Sigmoid colon (tissue), 4 donors: ENCODE measurements at regions not wholly inside any gene's neighbourhood (a gene's known extent, or its start where the extent isn't known, plus 50 kb on each side); places are given as distances from the start of the nearest gene placed in this dataset.

Experiments used
- EP300 ChIP-seq, 4 donors: sonication (generic); formaldehyde crosslinking; IDR thresholded peaks; one replicate each; pipeline ENCODE4 v1.6.1; 2017; ENCODE audit warnings: antibody characterized with exemption in 4 of 4
- POLR2A ChIP-seq, 2 donors: fragments of 450-650 bp; IDR thresholded peaks; one replicate each; pipeline ENCODE4 v1.6.1; 2016; ENCODE audit warnings: antibody characterized with exemption in 2 of 2, mild to moderate bottlenecking in 2 of 2, moderate library complexity in 2 of 2
- POLR2AphosphoS5 ChIP-seq, 4 donors: sonication (generic); formaldehyde crosslinking; IDR thresholded peaks; one replicate each; pipeline ENCODE4 v1.6.1; 2017; ENCODE audit warnings: antibody characterized with exemption in 4 of 4
- TF ChIP-seq, protein P1 (sequence below), 4 experiments: fragments of 450-650 bp in 3 of 4; fragments of 200-600 bp in 1 of 4; IDR thresholded peaks; one replicate each; pipeline ENCODE4 v1.5.1; 2016 to 2019; ENCODE audit warnings: antibody characterized with exemption in 4 of 4, mild to moderate bottlenecking in 3 of 4, moderate library complexity in 2 of 4

DNA sequence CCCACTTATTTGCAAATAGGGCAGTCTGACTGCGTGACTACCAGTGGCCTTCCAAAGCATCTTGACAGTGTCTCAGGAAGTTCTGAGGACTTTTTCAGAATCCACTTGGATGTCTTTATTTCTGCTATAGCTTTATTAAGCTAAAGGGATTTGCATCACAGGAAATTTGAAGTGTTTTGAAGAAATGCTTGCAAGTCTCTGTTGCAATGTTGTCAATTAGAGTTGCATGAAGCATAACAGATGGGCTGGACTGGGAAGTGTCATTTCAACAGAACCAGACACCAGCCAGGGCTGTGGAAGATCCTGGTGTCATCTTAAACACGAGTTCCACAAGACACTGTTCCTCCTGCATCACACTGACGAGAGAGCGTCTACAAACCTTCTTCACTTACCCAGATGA lies 224.5 kb downstream of the EN1 start:
- TF ChIP-seq, protein P1, sequence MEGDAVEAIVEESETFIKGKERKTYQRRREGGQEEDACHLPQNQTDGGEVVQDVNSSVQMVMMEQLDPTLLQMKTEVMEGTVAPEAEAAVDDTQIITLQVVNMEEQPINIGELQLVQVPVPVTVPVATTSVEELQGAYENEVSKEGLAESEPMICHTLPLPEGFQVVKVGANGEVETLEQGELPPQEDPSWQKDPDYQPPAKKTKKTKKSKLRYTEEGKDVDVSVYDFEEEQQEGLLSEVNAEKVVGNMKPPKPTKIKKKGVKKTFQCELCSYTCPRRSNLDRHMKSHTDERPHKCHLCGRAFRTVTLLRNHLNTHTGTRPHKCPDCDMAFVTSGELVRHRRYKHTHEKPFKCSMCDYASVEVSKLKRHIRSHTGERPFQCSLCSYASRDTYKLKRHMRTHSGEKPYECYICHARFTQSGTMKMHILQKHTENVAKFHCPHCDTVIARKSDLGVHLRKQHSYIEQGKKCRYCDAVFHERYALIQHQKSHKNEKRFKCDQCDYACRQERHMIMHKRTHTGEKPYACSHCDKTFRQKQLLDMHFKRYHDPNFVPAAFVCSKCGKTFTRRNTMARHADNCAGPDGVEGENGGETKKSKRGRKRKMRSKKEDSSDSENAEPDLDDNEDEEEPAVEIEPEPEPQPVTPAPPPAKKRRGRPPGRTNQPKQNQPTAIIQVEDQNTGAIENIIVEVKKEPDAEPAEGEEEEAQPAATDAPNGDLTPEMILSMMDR (IDR thresholded peaks at IDR 0.05): no peak
- TF ChIP-seq POLR2A (IDR thresholded peaks at IDR 0.05) (no peak), EP300 (IDR thresholded peaks at IDR 0.05) (no peak), POLR2AphosphoS5 (IDR thresholded peaks at IDR 0.05) (no peak)
